ENCODE measurements at regions not wholly inside any gene's neighbourhood (a gene's known extent, or its start where the extent isn't known, plus 50 kb on each side); places are given as distances from the start of the nearest gene placed in this dataset.

GRCh38 chrX:143437439-143437838, 79.8 kb downstream of the SPANXN3 start:
- TF ChIP-seq EP300 (IDR thresholded peaks at IDR 0.05; ENCODE audit: borderline replicate concordance) (no peak), CEBPB (IDR thresholded peaks at IDR 0.05) (no peak), NFIC (IDR thresholded peaks at IDR 0.05) (no peak), TEAD4 (IDR thresholded peaks at IDR 0.05) (no peak), MAX (IDR thresholded peaks at IDR 0.05) (no peak), TCF12 (IDR thresholded peaks at IDR 0.05; ENCODE audit: low read depth) (no peak)

Measured in Ishikawa (cell line).